Endothelial cell of umbilical vein (primary cell): ENCODE measurements at regions not wholly inside any gene's neighbourhood (a gene's known extent, or its start where the extent isn't known, plus 50 kb on each side); places are given as distances from the start of the nearest gene placed in this dataset.

Source experiments
- BruUV-seq: library from RNA; stranded (reverse); fragments of 400-500 nt; replicated peaks from 2 replicates; lab custom pipeline; 2021; lab: Mats Ljungman, UMichigan
- CTCF ChIA-PET: fragments of 300-600, 350-600 bp; sonication (Branson Sonifier 250); formaldehyde crosslinking; loops from one replicate; lab custom pipeline; 2021; ENCODE audit warnings: antibody characterized with exemption, inconsistent platforms; lab: Charles Lee
- POLR2A ChIA-PET: fragments of 300-600, 350-600 bp; sonication (Branson Sonifier 250); formaldehyde crosslinking; loops from one replicate; lab custom pipeline; 2021; ENCODE audit warnings: antibody characterized with exemption, inconsistent platforms; lab: Charles Lee
- DNase-seq: peaks from one replicate; pipeline ENCODE4 v3.0.0-alpha.2; 2011; ENCODE audit warnings: low read depth, low spot score
- FAIRE-seq: peaks from 2 replicates; lab custom pipeline; 2011; peaks lifted over from hg19 to GRCh38; lab: Jason Lieb, UNC
- H2AFZ ChIP-seq: 2 replicates; pipeline ENCODE4 v1.6.0; 2012; ENCODE audit warnings: low read depth, low read length, control low read depth, inconsistent platforms
- H3K27ac ChIP-seq: 2 replicates; pipeline ENCODE4 v1.5.1; 2011; ENCODE audit warnings: low read depth, mild to moderate bottlenecking, control low read depth, low read length, moderate library complexity; ENCODE audit not compliant: insufficient read depth
- H3K27me3 ChIP-seq, 2 experiments: 2 replicates each; pipeline versions ENCODE4 v1.6.0 to v1.6.1; 2011; ENCODE audit warnings: low read length in 2 of 2, mixed read lengths in 1 of 2; ENCODE audit not compliant: control insufficient read depth in 2 of 2, insufficient read depth in 2 of 2
- H3K36me3 ChIP-seq, 2 experiments: 2 replicates in 1 of 2; 3 replicates in 1 of 2; pipeline ENCODE4 v1.5.1; 2011; ENCODE audit warnings: low read length in 2 of 2, mild to moderate bottlenecking in 1 of 2, moderate library complexity in 1 of 2; ENCODE audit not compliant: control insufficient read depth in 2 of 2, insufficient read depth in 2 of 2; ENCODE audit errors: extremely low read depth in 1 of 2
- H3K4me1 ChIP-seq: 3 replicates; pipeline ENCODE4 v1.5.1; 2011; ENCODE audit warnings: mild to moderate bottlenecking, low read length; ENCODE audit not compliant: control insufficient read depth, insufficient read depth; ENCODE audit errors: extremely low read depth
- H3K4me2 ChIP-seq: 2 replicates; pipeline ENCODE4 v1.6.1; 2011; ENCODE audit warnings: low read length, control low read depth, mixed read lengths; ENCODE audit not compliant: insufficient read depth
- H3K4me3 ChIP-seq, 3 experiments: fragments of 200-600 bp in 1 of 3; sonication (generic), shearing (Covaris generic) in 1 of 3; replicated peaks in 1 of 3; 2 replicates each; pipeline ENCODE4 v1.5.1; 2011 to 2016; ENCODE audit warnings: control low read depth in 3 of 3, low read length in 3 of 3, mild to moderate bottlenecking in 2 of 3, inconsistent platforms in 1 of 3, low read depth in 1 of 3, moderate library complexity in 1 of 3; ENCODE audit not compliant: insufficient read depth in 1 of 3
- H3K79me2 ChIP-seq: 2 replicates; pipeline ENCODE4 v1.6.0; 2012; ENCODE audit warnings: low read length, inconsistent platforms; ENCODE audit not compliant: control insufficient read depth, insufficient read depth
- H3K9ac ChIP-seq: replicated peaks from 2 replicates; pipeline ENCODE3; 2011; ENCODE audit warnings: low read length, control low read depth; ENCODE audit not compliant: insufficient read depth; ENCODE audit errors: extremely low read depth
- H3K9me1 ChIP-seq: replicated peaks from 3 replicates; pipeline ENCODE4 v1.6.0; 2011; ENCODE audit warnings: mild to moderate bottlenecking, low read length; ENCODE audit not compliant: control insufficient read depth, insufficient read depth; ENCODE audit errors: extremely low read depth
- H3K9me3 ChIP-seq: replicated peaks from 2 replicates; pipeline ENCODE4 v1.5.1; 2012; ENCODE audit warnings: low read length, inconsistent platforms; ENCODE audit not compliant: control insufficient read depth, insufficient read depth
- H4K20me1 ChIP-seq: replicated peaks from 2 replicates; pipeline ENCODE3; 2011; ENCODE audit warnings: mild to moderate bottlenecking, low read length; ENCODE audit not compliant: control insufficient read depth, insufficient read depth; ENCODE audit errors: extremely low read depth
- EZH2 ChIP-seq: IDR thresholded peaks from 2 replicates; pipeline ENCODE4 v1.6.1; 2012; ENCODE audit warnings: borderline replicate concordance, low read depth, mild to moderate bottlenecking, moderate library complexity, low read length, inconsistent platforms; ENCODE audit not compliant: severe bottlenecking
- FOS ChIP-seq: IDR thresholded peaks from 2 replicates; pipeline ENCODE4 v1.6.1; 2011; ENCODE audit warnings: mild to moderate bottlenecking, low read length, moderate library complexity, borderline replicate concordance; ENCODE audit not compliant: insufficient read depth
- GATA2 ChIP-seq: IDR thresholded peaks from 2 replicates; pipeline ENCODE4 v1.7.0; 2011; ENCODE audit warnings: low read depth, mild to moderate bottlenecking, moderate library complexity, mixed read lengths, low read length; ENCODE audit not compliant: insufficient read length, insufficient read depth
- JUN ChIP-seq: IDR thresholded peaks from 2 replicates; pipeline ENCODE4 v1.6.1; 2011; ENCODE audit warnings: borderline replicate concordance, low read depth; ENCODE audit not compliant: insufficient read length, insufficient read depth
- MYC ChIP-seq: IDR thresholded peaks from one replicate; pipeline ENCODE4 v1.6.1; 2011; ENCODE audit warnings: mild to moderate bottlenecking, low read depth, low read length
- POLR2A ChIP-seq: IDR thresholded peaks from 2 replicates; pipeline ENCODE4 v1.6.1; 2012; ENCODE audit warnings: low read depth, mild to moderate bottlenecking, control low read depth, low read length
- POLR2AphosphoS5 ChIP-seq: IDR thresholded peaks from 2 replicates; pipeline ENCODE4 v1.6.1; 2012; ENCODE audit warnings: low read depth, mild to moderate bottlenecking, control low read depth, low read length, moderate library complexity; ENCODE audit not compliant: insufficient read depth
- dilution Hi-C: fragments of 300-500 bp; cut with MboI; formaldehyde crosslinking; loops from one replicate; pipeline ENCODE4 v1.15.0; 2019; ENCODE audit warnings: low sequenced_read_pairs; ENCODE audit not compliant: extremely low pct_ligation_motif_present
- intact Hi-C: fragments of 100-400 bp; cut with micrococcal nuclease; formaldehyde crosslinking; loops from one replicate; pipeline ENCODE4 v1.10.0; 2022
- TF ChIP-seq, protein P1 (sequence below), 2 donors: IDR thresholded peaks; 1 replicate in 1 of 2; 2 replicates in 1 of 2; pipeline ENCODE4 v1.5.1; 2011; ENCODE audit warnings: low read length in 2 of 2, mild to moderate bottlenecking in 2 of 2, moderate library complexity in 2 of 2, control low read depth in 1 of 2, inconsistent platforms in 1 of 2, low read depth in 1 of 2; ENCODE audit not compliant: insufficient read depth in 1 of 2; ENCODE audit errors: extremely low read depth in 1 of 2
- TF ChIP-seq, protein P2 (sequence below): IDR thresholded peaks from 2 replicates; pipeline ENCODE4 v1.6.1; 2011; ENCODE audit not compliant: insufficient read depth, insufficient read length

DNA sequence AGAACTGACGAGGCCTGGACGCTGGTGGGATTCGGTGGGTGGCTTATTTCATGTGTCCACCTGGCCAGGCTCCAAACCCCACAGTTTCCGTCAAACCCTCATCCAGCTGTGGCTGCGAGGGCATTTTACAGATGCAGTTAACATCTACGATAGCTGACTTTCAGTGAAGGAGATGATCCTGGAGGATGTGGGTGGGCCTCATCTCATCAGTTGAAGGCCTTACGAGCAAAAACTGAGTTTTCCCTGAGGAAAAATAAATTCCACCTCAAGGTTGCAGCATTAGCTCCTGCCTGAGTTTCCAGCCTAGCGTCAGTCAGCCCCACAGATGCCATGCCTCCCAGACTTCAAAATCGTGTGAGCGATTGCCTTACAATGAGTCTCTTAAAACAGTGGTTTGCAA lies 111.1 kb upstream of the PEG3 start:
- POLR2A ChIA-PET, result no interaction called here
- Histone ChIP-seq H4K20me1 (no peaks in the 10 kb centered on the region), H3K79me2 (no peaks in the 10 kb centered on the region), H3K27ac (no peak overlapping the region), H3K4me1 (no peaks in the 10 kb centered on the region), H3K4me2 (no peak overlapping the region), H3K4me3 (no peak overlapping the region), H3K9me3 (peaks cover 12% of the 10 kb centered on the region), H3K9me1 (no peaks in the 10 kb centered on the region), H3K36me3 (no peaks in the 10 kb centered on the region), H2AFZ (no peak overlapping the region), H3K27me3 (no peaks in the 10 kb centered on the region), H3K9ac (no peak overlapping the region)
- dilution Hi-C loops, result no loop called here
- DNase-seq (no peak), FAIRE-seq (no peak)
- no TSS peak for BruUV-seq
- no peak for TF ChIP-seq JUN
- CTCF ChIA-PET, result no interaction called here
- intact Hi-C loops, result no loop called here

DNA sequence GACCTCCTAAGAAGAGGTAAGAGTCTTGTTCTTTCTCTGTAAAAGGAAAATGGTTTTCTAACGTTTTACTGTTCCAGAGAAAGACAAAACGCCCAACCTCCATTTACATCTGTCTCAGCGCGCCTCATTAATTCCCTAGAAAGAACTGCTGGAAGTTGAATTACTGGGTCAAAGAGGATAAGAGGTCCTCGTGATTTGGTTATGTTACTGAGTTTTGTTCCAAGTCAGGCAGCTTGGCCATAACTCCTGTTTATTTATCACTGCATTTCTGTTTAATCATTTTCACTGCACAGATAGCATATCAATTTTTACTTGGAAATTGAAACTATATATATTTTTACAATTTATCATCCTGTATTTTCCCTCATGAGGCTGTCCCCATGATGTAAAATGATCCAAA lies 112.9 kb upstream of the PEG3 start:
- Histone ChIP-seq H3K79me2 (no peaks in the 10 kb centered on the region), H3K4me3 (no peak overlapping the region), H4K20me1 (no peaks in the 10 kb centered on the region), H3K9me1 (no peaks in the 10 kb centered on the region), H3K9ac (no peak overlapping the region), H3K4me2 (no peak overlapping the region), H3K9me3 (peaks cover 12% of the 10 kb centered on the region), H3K36me3 (no peaks in the 10 kb centered on the region), H2AFZ (no peak overlapping the region), H3K4me1 (no peaks in the 10 kb centered on the region), H3K27me3 (no peaks in the 10 kb centered on the region), H3K27ac (no peak overlapping the region)
- no TSS peak for BruUV-seq
- DNase-seq (no peak), FAIRE-seq (no peak)
- no peak for TF ChIP-seq POLR2AphosphoS5
- no peak for TF ChIP-seq MYC
- TF ChIP-seq, protein P1, sequence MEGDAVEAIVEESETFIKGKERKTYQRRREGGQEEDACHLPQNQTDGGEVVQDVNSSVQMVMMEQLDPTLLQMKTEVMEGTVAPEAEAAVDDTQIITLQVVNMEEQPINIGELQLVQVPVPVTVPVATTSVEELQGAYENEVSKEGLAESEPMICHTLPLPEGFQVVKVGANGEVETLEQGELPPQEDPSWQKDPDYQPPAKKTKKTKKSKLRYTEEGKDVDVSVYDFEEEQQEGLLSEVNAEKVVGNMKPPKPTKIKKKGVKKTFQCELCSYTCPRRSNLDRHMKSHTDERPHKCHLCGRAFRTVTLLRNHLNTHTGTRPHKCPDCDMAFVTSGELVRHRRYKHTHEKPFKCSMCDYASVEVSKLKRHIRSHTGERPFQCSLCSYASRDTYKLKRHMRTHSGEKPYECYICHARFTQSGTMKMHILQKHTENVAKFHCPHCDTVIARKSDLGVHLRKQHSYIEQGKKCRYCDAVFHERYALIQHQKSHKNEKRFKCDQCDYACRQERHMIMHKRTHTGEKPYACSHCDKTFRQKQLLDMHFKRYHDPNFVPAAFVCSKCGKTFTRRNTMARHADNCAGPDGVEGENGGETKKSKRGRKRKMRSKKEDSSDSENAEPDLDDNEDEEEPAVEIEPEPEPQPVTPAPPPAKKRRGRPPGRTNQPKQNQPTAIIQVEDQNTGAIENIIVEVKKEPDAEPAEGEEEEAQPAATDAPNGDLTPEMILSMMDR (IDR thresholded peaks at IDR 0.05; ENCODE audit: extremely low read depth in 1 of 2, insufficient read depth in 1 of 2, low read depth in 1 of 2, low read length in 2 of 2), result no peak
- TF ChIP-seq JUN, result no peak
- TF ChIP-seq FOS, result no peak
- TF ChIP-seq, protein P2, sequence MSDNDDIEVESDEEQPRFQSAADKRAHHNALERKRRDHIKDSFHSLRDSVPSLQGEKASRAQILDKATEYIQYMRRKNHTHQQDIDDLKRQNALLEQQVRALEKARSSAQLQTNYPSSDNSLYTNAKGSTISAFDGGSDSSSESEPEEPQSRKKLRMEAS, result no peak
- TF ChIP-seq EZH2, result no peak
- TF ChIP-seq POLR2A, result no peak
- TF ChIP-seq GATA2, result no peak
- CTCF ChIA-PET, result no interaction called here
- POLR2A ChIA-PET, result no interaction called here
- dilution Hi-C loops (no loop called here), intact Hi-C loops (no loop called here)
